ENCODE measurements at regions not wholly inside any gene's neighbourhood (a gene's known extent, or its start where the extent isn't known, plus 50 kb on each side); places are given as distances from the start of the nearest gene placed in this dataset.

- H3K27ac ChIP-seq (replicated peaks) = no peak overlapping the region
- no peak overlapping the region for H3K4me3 ChIP-seq (replicated peaks; ENCODE audit: insufficient read depth, low read length)
- no peak for TF ChIP-seq POLR2AphosphoS5 (IDR thresholded peaks at IDR 0.05; ENCODE audit: low read depth)
- DNase-seq (ENCODE audit: low read depth in 1 of 2, low spot score in 1 of 2) = no peak
- H3K27me3 ChIP-seq (ENCODE audit: insufficient read depth, poor library complexity, severe bottlenecking) = no peaks in the 10 kb centered on the region
Measured at GRCh38 chr22:49163960-49164690, 663.5 kb downstream of the BRD1 start.

DNA sequence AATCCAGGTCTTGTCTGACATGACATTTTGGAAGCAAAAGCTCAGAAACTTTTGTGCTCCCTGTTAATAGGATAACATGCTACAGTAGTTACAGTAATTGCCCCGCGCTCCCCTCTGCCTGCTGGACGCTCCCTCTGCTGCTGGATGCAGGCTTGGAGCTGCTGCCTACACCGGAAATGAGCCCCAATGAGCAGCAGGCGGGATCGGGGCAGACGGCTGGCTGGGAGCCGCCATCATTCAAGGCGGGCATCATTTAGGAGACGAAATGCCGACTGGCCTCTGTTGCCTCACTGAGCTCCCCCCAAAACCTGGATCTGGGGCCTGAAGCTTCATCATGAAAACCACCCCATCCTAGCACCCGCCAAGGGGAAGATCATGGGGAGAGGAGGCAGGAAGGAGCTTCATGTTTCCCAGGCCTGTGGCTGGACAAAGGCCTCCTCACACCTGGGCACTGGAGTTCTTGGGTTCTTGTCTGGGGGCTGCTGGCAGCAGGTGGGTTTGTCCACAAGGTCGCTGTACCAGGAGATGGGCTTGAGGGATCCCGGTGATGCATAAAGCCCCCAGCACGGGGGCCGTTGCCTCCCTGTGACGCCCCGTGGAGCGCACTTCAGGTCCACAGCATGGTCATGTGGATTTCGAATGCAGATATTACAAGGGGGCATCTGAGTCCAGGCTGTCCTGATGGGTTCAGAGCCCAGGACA is 664.3 kb downstream of the BRD1 start:
- no peak overlapping the region for H3K4me3 ChIP-seq (replicated peaks; ENCODE audit: insufficient read depth, low read length)
- no peaks in the 10 kb centered on the region for H3K27me3 ChIP-seq (ENCODE audit: insufficient read depth, poor library complexity, severe bottlenecking)
- no peak overlapping the region for H3K27ac ChIP-seq (replicated peaks)
- TF ChIP-seq REST (IDR thresholded peaks at IDR 0.05; ENCODE audit: insufficient replicate concordance, low read depth) (no peak), SPI1 (IDR thresholded peaks at IDR 0.05; ENCODE audit: borderline replicate concordance, low read depth) (no peak), GABPA (IDR thresholded peaks at IDR 0.05; ENCODE audit: low read depth) (no peak), POLR2AphosphoS5 (IDR thresholded peaks at IDR 0.05; ENCODE audit: low read depth) (no peak)
- TF ChIP-seq, protein P1, sequence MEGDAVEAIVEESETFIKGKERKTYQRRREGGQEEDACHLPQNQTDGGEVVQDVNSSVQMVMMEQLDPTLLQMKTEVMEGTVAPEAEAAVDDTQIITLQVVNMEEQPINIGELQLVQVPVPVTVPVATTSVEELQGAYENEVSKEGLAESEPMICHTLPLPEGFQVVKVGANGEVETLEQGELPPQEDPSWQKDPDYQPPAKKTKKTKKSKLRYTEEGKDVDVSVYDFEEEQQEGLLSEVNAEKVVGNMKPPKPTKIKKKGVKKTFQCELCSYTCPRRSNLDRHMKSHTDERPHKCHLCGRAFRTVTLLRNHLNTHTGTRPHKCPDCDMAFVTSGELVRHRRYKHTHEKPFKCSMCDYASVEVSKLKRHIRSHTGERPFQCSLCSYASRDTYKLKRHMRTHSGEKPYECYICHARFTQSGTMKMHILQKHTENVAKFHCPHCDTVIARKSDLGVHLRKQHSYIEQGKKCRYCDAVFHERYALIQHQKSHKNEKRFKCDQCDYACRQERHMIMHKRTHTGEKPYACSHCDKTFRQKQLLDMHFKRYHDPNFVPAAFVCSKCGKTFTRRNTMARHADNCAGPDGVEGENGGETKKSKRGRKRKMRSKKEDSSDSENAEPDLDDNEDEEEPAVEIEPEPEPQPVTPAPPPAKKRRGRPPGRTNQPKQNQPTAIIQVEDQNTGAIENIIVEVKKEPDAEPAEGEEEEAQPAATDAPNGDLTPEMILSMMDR (IDR thresholded peaks at IDR 0.05; ENCODE audit: insufficient read depth, low read length) = no peak
- DNase-seq (ENCODE audit: low read depth in 1 of 2, low spot score in 1 of 2) = no peak

- H3K4me3 ChIP-seq (replicated peaks; ENCODE audit: insufficient read depth, low read length) = no peak overlapping the region
- no peaks in the 10 kb centered on the region for H3K27me3 ChIP-seq (ENCODE audit: insufficient read depth, poor library complexity, severe bottlenecking)
- no peak for DNase-seq (ENCODE audit: low read depth in 1 of 2, low spot score in 1 of 2)
- TF ChIP-seq, protein P1 (IDR thresholded peaks at IDR 0.05; ENCODE audit: insufficient read depth, low read length) = no peak
- TF ChIP-seq SPI1 (IDR thresholded peaks at IDR 0.05; ENCODE audit: borderline replicate concordance, low read depth) (no peak), GABPA (IDR thresholded peaks at IDR 0.05; ENCODE audit: low read depth) (no peak), REST (IDR thresholded peaks at IDR 0.05; ENCODE audit: insufficient replicate concordance, low read depth) (no peak), POLR2AphosphoS5 (IDR thresholded peaks at IDR 0.05; ENCODE audit: low read depth) (no peak)
- H3K27ac ChIP-seq (replicated peaks) = no peak overlapping the region
Measured at GRCh38 chr22:49162841-49163240, 664.8 kb downstream of the BRD1 start.

- no peak overlapping the region for H3K27ac ChIP-seq (replicated peaks)
- no peak for DNase-seq (ENCODE audit: low read depth in 1 of 2, low spot score in 1 of 2)
- TF ChIP-seq, protein P1 (IDR thresholded peaks at IDR 0.05; ENCODE audit: insufficient read depth, low read length) = no peak
- no peak for TF ChIP-seq GABPA (IDR thresholded peaks at IDR 0.05; ENCODE audit: low read depth)
- TF ChIP-seq REST (IDR thresholded peaks at IDR 0.05; ENCODE audit: insufficient replicate concordance, low read depth) = no peak
- H3K4me3 ChIP-seq (replicated peaks; ENCODE audit: insufficient read depth, low read length) = no peak overlapping the region
- H3K27me3 ChIP-seq (ENCODE audit: insufficient read depth, poor library complexity, severe bottlenecking) = no peaks in the 10 kb centered on the region
Measured at GRCh38 chr22:49161002-49161850, 666.4 kb downstream of the BRD1 start.

Measured in HL-60 (cell line).